ENCODE measurements at regions not wholly inside any gene's neighbourhood (a gene's known extent, or its start where the extent isn't known, plus 50 kb on each side); places are given as distances from the start of the nearest gene placed in this dataset.

- no peak overlapping the region for H3K27ac Mint-ChIP-seq
- DNase-seq (ENCODE audit: low spot score in 2 of 2, unreplicated experiment in 2 of 2): no peak
- no peaks in the 10 kb centered on the region for H3K27me3 Mint-ChIP-seq (ENCODE audit: low read depth)
- peaks cover 36% of the 10 kb centered on the region for H3K4me1 Mint-ChIP-seq
- no peak for TF ChIP-seq CTCF (IDR thresholded peaks at IDR 0.05; ENCODE audit: unreplicated experiment)
- peaks cover 12% of the 10 kb centered on the region for H3K9me3 Mint-ChIP-seq
- no peak overlapping the region for H3K4me3 Mint-ChIP-seq
- H3K36me3 Mint-ChIP-seq: peaks cover 2% of the 10 kb centered on the region
Measured at GRCh38 chr4:141849367-141849766, 213.0 kb downstream of the IL15 start.

GRCh38 chr4:141849778-141850177 lies 213.4 kb downstream of the IL15 start:
- H3K27me3 Mint-ChIP-seq (ENCODE audit: low read depth): no peaks in the 10 kb centered on the region
- peaks cover 2% of the 10 kb centered on the region for H3K36me3 Mint-ChIP-seq
- no peak for DNase-seq (ENCODE audit: low spot score in 2 of 2, unreplicated experiment in 2 of 2)

GRCh38 chr4:141851246-141851891 lies 215.0 kb downstream of the IL15 start:
- no peaks in the 10 kb centered on the region for H3K27me3 Mint-ChIP-seq (ENCODE audit: low read depth)
- peaks cover 30% of the 10 kb centered on the region for H3K4me1 Mint-ChIP-seq
- DNase-seq (ENCODE audit: low spot score in 2 of 2, unreplicated experiment in 2 of 2): no peak
- H3K27ac Mint-ChIP-seq: peak overlapping the region; percentile 61
- no peak for TF ChIP-seq CTCF (IDR thresholded peaks at IDR 0.05; ENCODE audit: unreplicated experiment)
- H3K9me3 Mint-ChIP-seq: peaks cover 25% of the 10 kb centered on the region
- H3K4me3 Mint-ChIP-seq: no peak overlapping the region
- H3K36me3 Mint-ChIP-seq: peaks cover 15% of the 10 kb centered on the region

More at GRCh38 chr4:141849778-141850177, 213.4 kb downstream of the IL15 start:
- no peak for TF ChIP-seq CTCF (IDR thresholded peaks at IDR 0.05; ENCODE audit: unreplicated experiment)
- no peak overlapping the region for H3K27ac Mint-ChIP-seq
- H3K4me1 Mint-ChIP-seq: peaks cover 36% of the 10 kb centered on the region
- no peak overlapping the region for H3K4me3 Mint-ChIP-seq
- H3K9me3 Mint-ChIP-seq: peaks cover 12% of the 10 kb centered on the region

- Mint-ChIP-seq H3K9me3 (peaks cover 17% of the 10 kb centered on the region), H3K27ac (peak overlapping the region; percentile 29), H3K4me3 (no peak overlapping the region), H3K36me3 (peaks cover 13% of the 10 kb centered on the region), H3K27me3 (ENCODE audit: low read depth) (no peaks in the 10 kb centered on the region), H3K4me1 (peaks cover 22% of the 10 kb centered on the region)
- no peak for DNase-seq (ENCODE audit: low spot score in 2 of 2, unreplicated experiment in 2 of 2)
- no peak for TF ChIP-seq CTCF (IDR thresholded peaks at IDR 0.05; ENCODE audit: unreplicated experiment)
Measured at GRCh38 chr4:141853091-141853764, 216.8 kb downstream of the IL15 start.

- H3K4me3 Mint-ChIP-seq: no peak overlapping the region
- H3K4me1 Mint-ChIP-seq: peaks cover 6% of the 10 kb centered on the region
- DNase-seq (ENCODE audit: low spot score in 2 of 2, unreplicated experiment in 2 of 2): no peak
- H3K9me3 Mint-ChIP-seq: peaks cover 34% of the 10 kb centered on the region
- peaks cover 13% of the 10 kb centered on the region for H3K36me3 Mint-ChIP-seq
- no peaks in the 10 kb centered on the region for H3K27me3 Mint-ChIP-seq (ENCODE audit: low read depth)
- H3K27ac Mint-ChIP-seq: no peak overlapping the region
- no peak for TF ChIP-seq CTCF (IDR thresholded peaks at IDR 0.05; ENCODE audit: unreplicated experiment)
Measured at GRCh38 chr4:141858437-141858836, 222.1 kb downstream of the IL15 start.

Measured in mesothelial cell of epicardium (in vitro differentiated cells).